MM.1S (cell line): ENCODE measurements at regions not wholly inside any gene's neighbourhood (a gene's known extent, or its start where the extent isn't known, plus 50 kb on each side); places are given as distances from the start of the nearest gene placed in this dataset.
"Not testable (repeated sequence)": the region's sequence is repeated elsewhere in the genome, so short reads cannot be mapped to it uniquely, and the experiment has no call there.

Experiments
- CTCF ChIP-seq: fragments of 300-600 bp; sonication (generic); IDR thresholded peaks from 2 replicates; pipeline ENCODE4 v1.5.1; 2016; ENCODE audit warnings: antibody characterized with exemption, low read length, mixed read lengths
- EZH2 ChIP-seq: fragments of 300-600 bp; sonication (generic); optimal IDR thresholded peaks from 2 replicates; pipeline ENCODE3; 2017; ENCODE audit warnings: low read depth, mild to moderate bottlenecking, antibody characterized with exemption, low read length, mixed read lengths

- TF ChIP-seq CTCF, EZH2: not testable (repeated sequence)
Observed at GRCh38 chr5:67544942-67545341, 348.3 kb upstream of the CD180 start.
